ENCODE measurements at regions not wholly inside any gene's neighbourhood (a gene's known extent, or its start where the extent isn't known, plus 50 kb on each side); places are given as distances from the start of the nearest gene placed in this dataset.

GRCh38 chr16:51565184-51565583, 414.1 kb upstream of the SALL1 start:
- Histone ChIP-seq H3K79me2 (ENCODE audit: low read length) (no peaks in the 10 kb centered on the region), H2AFZ (ENCODE audit: low read depth, low read length) (no peak overlapping the region), H3K36me3 (replicated peaks; ENCODE audit: low read depth, low read length) (no peaks in the 10 kb centered on the region), H3K9me3 (ENCODE audit: insufficient read depth, low read length) (no peaks in the 10 kb centered on the region; the same call in 1 of the 2 replicates), H3K4me1 (ENCODE audit: low read length) (peaks cover 21% of the 10 kb centered on the region), H3K9ac (ENCODE audit: low read length) (no peak overlapping the region), H3K27me3 (ENCODE audit: low read depth, low read length) (no peaks in the 10 kb centered on the region), H3K4me3 (ENCODE audit: low read length) (no peak overlapping the region), H3K27ac (ENCODE audit: low read length) (no peak overlapping the region), H4K20me1 (ENCODE audit: insufficient read depth, low read length) (no peaks in the 10 kb centered on the region), H3K4me2 (ENCODE audit: low read length) (peak overlapping the region; percentile 18; the same call in 1 of the 2 replicates)
- TF ChIP-seq CTCF (IDR thresholded peaks at IDR 0.05; ENCODE audit: low read depth, low read length) (no peak), EZH2phosphoT487 (IDR thresholded peaks at IDR 0.05; ENCODE audit: low read depth) (no peak)

DNA sequence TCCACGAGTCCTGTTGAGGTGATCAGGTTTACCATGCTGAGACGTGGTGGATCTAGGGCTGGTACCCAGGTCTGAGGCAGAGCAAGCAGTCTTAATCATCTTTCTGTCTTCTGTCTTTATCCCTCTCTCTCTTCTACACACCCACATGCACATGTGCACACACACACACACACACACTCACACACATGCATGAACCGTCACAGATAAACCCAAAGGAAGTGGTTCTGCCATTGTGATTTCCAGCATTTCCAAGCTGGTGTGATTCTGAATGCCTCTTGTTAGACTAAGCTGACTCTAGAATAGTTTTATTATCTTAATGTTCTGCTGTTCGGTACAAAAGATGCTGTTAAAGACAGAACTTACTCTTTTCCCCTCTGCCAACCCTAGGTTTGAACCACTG, 411.8 kb upstream of the SALL1 start:
- Histone ChIP-seq H3K27me3 (ENCODE audit: low read depth, low read length) (no peaks in the 10 kb centered on the region), H3K9me3 (ENCODE audit: insufficient read depth, low read length) (no peaks in the 10 kb centered on the region; the same call in 1 of the 2 replicates), H4K20me1 (ENCODE audit: insufficient read depth, low read length) (no peaks in the 10 kb centered on the region), H3K4me1 (ENCODE audit: low read length) (peaks cover 10% of the 10 kb centered on the region), H3K36me3 (replicated peaks; ENCODE audit: low read depth, low read length) (no peaks in the 10 kb centered on the region), H3K79me2 (ENCODE audit: low read length) (no peaks in the 10 kb centered on the region), H3K4me2 (ENCODE audit: low read length) (no peak overlapping the region), H3K4me3 (ENCODE audit: low read length) (no peak overlapping the region), H3K9ac (ENCODE audit: low read length) (no peak overlapping the region), H3K27ac (ENCODE audit: low read length) (no peak overlapping the region), H2AFZ (ENCODE audit: low read depth, low read length) (no peak overlapping the region)
- TF ChIP-seq EZH2phosphoT487 (IDR thresholded peaks at IDR 0.05; ENCODE audit: low read depth): no peak
- TF ChIP-seq CTCF (IDR thresholded peaks at IDR 0.05; ENCODE audit: low read depth, low read length): no peak

GRCh38 chr16:51559901-51560300, 408.8 kb upstream of the SALL1 start:
- no peak overlapping the region for H3K9ac ChIP-seq (ENCODE audit: low read length)

GRCh38 chr16:51557670-51558069, 406.6 kb upstream of the SALL1 start:
- Histone ChIP-seq H3K4me3 (ENCODE audit: low read length) (no peak overlapping the region), H3K79me2 (ENCODE audit: low read length) (no peaks in the 10 kb centered on the region), H3K27me3 (ENCODE audit: low read depth, low read length) (no peaks in the 10 kb centered on the region), H3K4me2 (ENCODE audit: low read length) (no peak overlapping the region), H3K9me3 (ENCODE audit: insufficient read depth, low read length) (no peaks in the 10 kb centered on the region), H2AFZ (ENCODE audit: low read depth, low read length) (no peak overlapping the region), H3K9ac (ENCODE audit: low read length) (no peak overlapping the region), H3K27ac (ENCODE audit: low read length) (no peak overlapping the region), H3K36me3 (replicated peaks; ENCODE audit: low read depth, low read length) (no peaks in the 10 kb centered on the region), H4K20me1 (ENCODE audit: insufficient read depth, low read length) (no peaks in the 10 kb centered on the region), H3K4me1 (ENCODE audit: low read length) (no peaks in the 10 kb centered on the region)
- TF ChIP-seq CTCF (IDR thresholded peaks at IDR 0.05; ENCODE audit: low read depth, low read length) (no peak), EZH2phosphoT487 (IDR thresholded peaks at IDR 0.05; ENCODE audit: low read depth) (no peak)

More at GRCh38 chr16:51559901-51560300, 408.8 kb upstream of the SALL1 start:
- Histone ChIP-seq H3K27me3 (ENCODE audit: low read depth, low read length) (no peaks in the 10 kb centered on the region), H3K4me1 (ENCODE audit: low read length) (peaks cover 3% of the 10 kb centered on the region), H3K27ac (ENCODE audit: low read length) (no peak overlapping the region), H3K9me3 (ENCODE audit: insufficient read depth, low read length) (no peaks in the 10 kb centered on the region; the same call in 1 of the 2 replicates), H3K36me3 (replicated peaks; ENCODE audit: low read depth, low read length) (no peaks in the 10 kb centered on the region), H2AFZ (ENCODE audit: low read depth, low read length) (no peak overlapping the region), H4K20me1 (ENCODE audit: insufficient read depth, low read length) (no peaks in the 10 kb centered on the region), H3K4me3 (ENCODE audit: low read length) (no peak overlapping the region), H3K4me2 (ENCODE audit: low read length) (no peak overlapping the region), H3K79me2 (ENCODE audit: low read length) (no peaks in the 10 kb centered on the region)
- no peak for TF ChIP-seq CTCF (IDR thresholded peaks at IDR 0.05; ENCODE audit: low read depth, low read length)
- TF ChIP-seq EZH2phosphoT487 (IDR thresholded peaks at IDR 0.05; ENCODE audit: low read depth): no peak
